MM.1S (cell line): ENCODE measurements at regions not wholly inside any gene's neighbourhood (a gene's known extent, or its start where the extent isn't known, plus 50 kb on each side); places are given as distances from the start of the nearest gene placed in this dataset.

Source experiments
- EZH2 ChIP-seq: fragments of 300-600 bp; sonication (generic); optimal IDR thresholded peaks from 2 replicates; pipeline ENCODE3; 2017; ENCODE audit warnings: low read depth, mild to moderate bottlenecking, antibody characterized with exemption, low read length, mixed read lengths
- TF ChIP-seq, protein P1 (sequence below): fragments of 300-600 bp; sonication (generic); IDR thresholded peaks from 2 replicates; pipeline ENCODE4 v1.5.1; 2016; ENCODE audit warnings: antibody characterized with exemption, low read length, mixed read lengths

DNA sequence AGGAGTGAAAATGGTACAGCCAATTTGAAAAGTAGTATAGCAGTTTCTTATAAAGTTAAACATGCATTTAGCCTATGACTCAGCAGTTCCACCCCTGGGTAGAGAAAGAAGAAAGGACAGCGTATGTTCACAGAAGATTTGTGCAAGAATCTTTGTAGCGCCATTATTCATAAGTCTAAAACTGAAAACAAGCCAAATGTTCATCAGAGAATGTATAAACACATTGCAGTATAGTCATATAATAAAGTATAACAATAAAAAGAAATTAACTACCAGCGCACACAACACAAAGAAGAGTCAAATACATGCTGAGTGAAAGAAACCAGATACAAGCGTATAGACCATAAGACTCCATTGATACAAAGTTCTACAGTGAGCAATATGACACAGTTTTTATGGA lies 294.0 kb downstream of the SAMD5 start:
- TF ChIP-seq, protein P1, sequence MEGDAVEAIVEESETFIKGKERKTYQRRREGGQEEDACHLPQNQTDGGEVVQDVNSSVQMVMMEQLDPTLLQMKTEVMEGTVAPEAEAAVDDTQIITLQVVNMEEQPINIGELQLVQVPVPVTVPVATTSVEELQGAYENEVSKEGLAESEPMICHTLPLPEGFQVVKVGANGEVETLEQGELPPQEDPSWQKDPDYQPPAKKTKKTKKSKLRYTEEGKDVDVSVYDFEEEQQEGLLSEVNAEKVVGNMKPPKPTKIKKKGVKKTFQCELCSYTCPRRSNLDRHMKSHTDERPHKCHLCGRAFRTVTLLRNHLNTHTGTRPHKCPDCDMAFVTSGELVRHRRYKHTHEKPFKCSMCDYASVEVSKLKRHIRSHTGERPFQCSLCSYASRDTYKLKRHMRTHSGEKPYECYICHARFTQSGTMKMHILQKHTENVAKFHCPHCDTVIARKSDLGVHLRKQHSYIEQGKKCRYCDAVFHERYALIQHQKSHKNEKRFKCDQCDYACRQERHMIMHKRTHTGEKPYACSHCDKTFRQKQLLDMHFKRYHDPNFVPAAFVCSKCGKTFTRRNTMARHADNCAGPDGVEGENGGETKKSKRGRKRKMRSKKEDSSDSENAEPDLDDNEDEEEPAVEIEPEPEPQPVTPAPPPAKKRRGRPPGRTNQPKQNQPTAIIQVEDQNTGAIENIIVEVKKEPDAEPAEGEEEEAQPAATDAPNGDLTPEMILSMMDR, result no peak
- TF ChIP-seq EZH2, result no peak
